Uterus (tissue), 3 donors: ENCODE measurements at regions not wholly inside any gene's neighbourhood (a gene's known extent, or its start where the extent isn't known, plus 50 kb on each side); places are given as distances from the start of the nearest gene placed in this dataset.

Source experiments
- DNase-seq, 2 donors: peaks; one replicate each; pipeline ENCODE4 v3.0.0-alpha.2; 2019 to 2020
- H3K27ac ChIP-seq, 2 donors: fragments of 200-600 bp; sonication (generic); 1 replicate in 1 of 2; 2 replicates in 1 of 2; pipeline ENCODE4 v1.5.1; 2016 to 2018
- H3K27me3 ChIP-seq, 2 donors: fragments of 200-600 bp; sonication (generic); one replicate each; pipeline ENCODE4 v1.5.1; 2018 to 2019; ENCODE audit warnings: control low read depth in 1 of 2
- H3K36me3 ChIP-seq, 2 donors: fragments of 200-600 bp; sonication (generic); one replicate each; pipeline ENCODE4 v1.5.1; 2019; ENCODE audit warnings: control low read depth in 1 of 2
- H3K4me1 ChIP-seq, 2 donors: fragments of 200-600 bp; sonication (generic); one replicate each; pipeline ENCODE4 v1.5.1; 2018 to 2019; ENCODE audit warnings: control low read depth in 1 of 2
- H3K4me3 ChIP-seq, 2 donors: fragments of 200-600 bp; sonication (generic); 1 replicate in 1 of 2; 2 replicates in 1 of 2; pipeline ENCODE4 v1.5.1; 2018 to 2019; ENCODE audit warnings: mild to moderate bottlenecking in 1 of 2
- H3K9me3 ChIP-seq, 2 donors: fragments of 200-600 bp; sonication (generic); one replicate each; pipeline ENCODE4 v1.5.1; 2019; ENCODE audit warnings: control low read depth in 1 of 2
- POLR2A ChIP-seq, 2 donors: fragments of 450-650 bp; IDR thresholded peaks; one replicate each; pipeline ENCODE4 v1.6.1; 2016; ENCODE audit warnings: antibody characterized with exemption in 2 of 2, mild to moderate bottlenecking in 1 of 2, moderate library complexity in 1 of 2
- intact Hi-C: fragments of 100-400 bp; cut with DNase I; formaldehyde crosslinking; loops from one replicate; pipeline ENCODE4 v1.15.1; 2023; ENCODE audit warnings: low total_unique reads
- TF ChIP-seq, protein P1 (sequence below), 4 experiments: fragments of 200-600 bp in 2 of 4; fragments of 450-650 bp in 2 of 4; sonication (generic) in 2 of 4; IDR thresholded peaks; one replicate each; pipeline ENCODE4 v1.5.1; 2016 to 2019; ENCODE audit warnings: antibody characterized with exemption in 4 of 4, mild to moderate bottlenecking in 2 of 4, moderate library complexity in 1 of 4
- donor health status: DM: yes; HTN: yes; CAD: no.

DNA sequence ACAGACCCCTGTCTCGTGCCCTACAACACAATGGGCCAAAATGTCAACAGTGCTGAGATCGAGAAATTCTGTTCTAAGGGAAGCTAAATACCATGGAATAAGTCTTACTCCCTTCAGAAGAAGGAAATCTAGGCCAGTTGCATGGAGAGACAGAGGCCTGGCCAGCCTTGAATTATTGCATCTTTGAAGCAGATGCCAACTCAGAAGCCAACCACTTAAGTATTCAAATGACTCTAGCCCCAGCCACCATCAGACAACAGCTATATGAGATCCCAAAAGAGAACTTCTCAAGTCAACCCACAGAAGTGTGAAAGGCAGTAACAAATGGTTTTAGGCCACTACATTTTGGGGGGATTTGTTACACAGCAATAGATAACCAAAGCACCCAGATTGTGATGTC is 180.1 kb downstream of the ACTL7B start:
- TF ChIP-seq, protein P1, sequence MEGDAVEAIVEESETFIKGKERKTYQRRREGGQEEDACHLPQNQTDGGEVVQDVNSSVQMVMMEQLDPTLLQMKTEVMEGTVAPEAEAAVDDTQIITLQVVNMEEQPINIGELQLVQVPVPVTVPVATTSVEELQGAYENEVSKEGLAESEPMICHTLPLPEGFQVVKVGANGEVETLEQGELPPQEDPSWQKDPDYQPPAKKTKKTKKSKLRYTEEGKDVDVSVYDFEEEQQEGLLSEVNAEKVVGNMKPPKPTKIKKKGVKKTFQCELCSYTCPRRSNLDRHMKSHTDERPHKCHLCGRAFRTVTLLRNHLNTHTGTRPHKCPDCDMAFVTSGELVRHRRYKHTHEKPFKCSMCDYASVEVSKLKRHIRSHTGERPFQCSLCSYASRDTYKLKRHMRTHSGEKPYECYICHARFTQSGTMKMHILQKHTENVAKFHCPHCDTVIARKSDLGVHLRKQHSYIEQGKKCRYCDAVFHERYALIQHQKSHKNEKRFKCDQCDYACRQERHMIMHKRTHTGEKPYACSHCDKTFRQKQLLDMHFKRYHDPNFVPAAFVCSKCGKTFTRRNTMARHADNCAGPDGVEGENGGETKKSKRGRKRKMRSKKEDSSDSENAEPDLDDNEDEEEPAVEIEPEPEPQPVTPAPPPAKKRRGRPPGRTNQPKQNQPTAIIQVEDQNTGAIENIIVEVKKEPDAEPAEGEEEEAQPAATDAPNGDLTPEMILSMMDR (IDR thresholded peaks at IDR 0.05), result no peak
- no peak for TF ChIP-seq POLR2A (IDR thresholded peaks at IDR 0.05)
- intact Hi-C loops, result no loop called here
- no peak for DNase-seq
- Histone ChIP-seq H3K27me3 (no peaks in the 10 kb centered on the region), H3K4me3 (no peak overlapping the region), H3K9me3 (no peaks in the 10 kb centered on the region), H3K4me1 (no peaks in the 10 kb centered on the region), H3K36me3 (no peaks in the 10 kb centered on the region), H3K27ac (no peak overlapping the region)

DNA sequence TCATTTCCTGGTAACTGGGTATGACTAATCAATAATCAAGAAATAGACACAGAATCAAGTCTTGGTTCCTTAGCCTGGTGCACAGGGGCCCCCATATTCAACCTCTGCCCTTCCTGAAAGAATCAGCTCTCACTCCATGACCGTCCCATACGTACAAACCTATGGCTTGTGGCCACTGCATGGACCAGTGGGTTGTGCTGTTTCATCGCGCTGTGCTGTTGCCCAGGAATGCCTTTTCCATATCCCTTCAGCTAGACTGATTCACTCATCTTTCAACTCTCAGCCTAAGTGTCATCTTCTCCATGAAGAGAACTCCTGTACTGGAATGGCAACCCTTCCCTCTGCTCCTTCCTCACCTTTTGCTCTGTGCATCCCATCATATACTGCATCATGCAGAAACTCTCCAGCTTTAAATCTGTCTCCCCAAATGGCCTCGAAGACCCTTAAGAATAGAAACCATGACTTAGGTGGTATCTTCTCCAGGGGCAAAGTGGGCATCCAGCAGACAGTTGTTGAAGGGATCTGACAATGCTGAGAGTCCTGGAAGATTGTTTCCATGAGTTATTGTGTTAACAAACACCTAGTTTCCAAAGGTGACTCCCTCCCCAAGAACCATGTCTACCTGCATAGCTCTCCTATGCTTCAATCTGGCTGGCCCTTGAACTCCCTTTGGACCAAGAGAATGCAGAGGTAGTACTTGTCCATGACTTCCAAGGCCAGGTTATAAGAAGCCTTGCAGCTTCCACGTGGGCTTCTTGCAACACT is 180.8 kb downstream of the ACTL7B start:
- TF ChIP-seq, protein P1 (IDR thresholded peaks at IDR 0.05), result no peak
- TF ChIP-seq POLR2A (IDR thresholded peaks at IDR 0.05), result no peak
- Histone ChIP-seq H3K4me1 (no peaks in the 10 kb centered on the region), H3K9me3 (no peaks in the 10 kb centered on the region), H3K27me3 (no peaks in the 10 kb centered on the region), H3K27ac (no peak overlapping the region), H3K4me3 (no peak overlapping the region), H3K36me3 (no peaks in the 10 kb centered on the region)
- no peak for DNase-seq
- intact Hi-C loops, result no loop called here

DNA sequence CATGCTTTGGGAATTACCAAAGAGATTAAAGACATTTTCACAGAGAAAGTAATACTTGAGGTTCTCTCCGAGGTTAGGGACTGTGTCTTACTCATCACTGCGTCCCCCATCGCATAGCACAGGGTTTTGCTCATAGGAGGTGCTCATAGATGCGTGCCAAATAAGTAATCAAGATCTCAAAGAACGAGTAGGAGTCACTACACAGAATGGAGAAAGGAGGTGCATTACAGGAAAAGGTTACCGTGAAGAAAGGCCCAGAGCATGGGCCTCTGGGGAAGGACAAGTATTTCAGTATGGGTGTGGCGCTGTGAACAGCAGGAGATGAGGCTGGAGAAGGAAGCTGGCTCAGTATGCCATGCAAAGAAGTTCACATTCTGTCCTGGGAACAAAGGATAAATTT is 182.4 kb downstream of the ACTL7B start:
- no peak for DNase-seq
- intact Hi-C loops, result no loop called here
- H3K36me3 ChIP-seq, result no peaks in the 10 kb centered on the region
- H3K27ac ChIP-seq, result no peak overlapping the region
- no peaks in the 10 kb centered on the region for H3K9me3 ChIP-seq
- H3K4me1 ChIP-seq, result no peaks in the 10 kb centered on the region
- H3K4me3 ChIP-seq, result no peak overlapping the region
- TF ChIP-seq, protein P1 (IDR thresholded peaks at IDR 0.05), result no peak
- TF ChIP-seq POLR2A (IDR thresholded peaks at IDR 0.05), result no peak
- H3K27me3 ChIP-seq, result no peaks in the 10 kb centered on the region

DNA sequence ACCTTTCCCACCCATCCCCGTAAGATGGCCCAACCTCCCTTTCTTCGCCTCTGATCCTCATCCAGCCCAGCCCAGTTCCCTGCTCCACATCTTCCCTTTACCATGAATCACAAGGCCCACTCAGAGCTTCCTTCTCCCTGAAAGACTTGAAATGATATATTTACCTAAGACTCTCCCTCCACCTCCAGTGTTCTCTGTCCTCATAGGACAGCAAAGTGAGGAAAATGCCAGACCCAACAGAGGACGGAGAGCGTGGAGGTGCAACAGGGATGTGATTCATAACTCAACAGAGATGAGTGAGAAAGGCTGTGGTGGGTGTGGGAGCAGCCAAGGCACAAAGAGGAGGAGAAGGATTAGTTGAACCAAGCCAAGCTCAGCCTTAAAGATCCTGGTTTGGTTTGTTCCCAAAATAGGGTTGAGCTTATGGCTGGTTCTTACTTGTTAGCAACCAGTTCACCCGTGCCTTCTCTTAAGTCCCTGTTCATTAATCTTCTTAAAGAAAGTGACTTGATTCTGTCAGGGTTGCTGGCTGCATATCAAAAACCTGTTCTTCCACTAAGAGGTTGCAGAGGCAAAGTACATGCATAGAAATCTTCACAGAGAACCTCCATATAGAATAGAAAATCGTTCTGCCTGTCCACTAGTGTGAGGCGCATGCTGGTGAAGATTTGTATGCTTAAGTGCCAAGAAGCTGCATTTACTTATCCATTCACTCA is 183.2 kb downstream of the ACTL7B start:
- DNase-seq, result no peak
- intact Hi-C loops, result no loop called here
- Histone ChIP-seq H3K27me3 (no peaks in the 10 kb centered on the region), H3K27ac (no peak overlapping the region), H3K4me1 (no peaks in the 10 kb centered on the region), H3K9me3 (no peaks in the 10 kb centered on the region), H3K4me3 (no peak overlapping the region), H3K36me3 (no peaks in the 10 kb centered on the region)
- no peak for TF ChIP-seq POLR2A (IDR thresholded peaks at IDR 0.05)
- TF ChIP-seq, protein P1 (IDR thresholded peaks at IDR 0.05), result no peak

DNA sequence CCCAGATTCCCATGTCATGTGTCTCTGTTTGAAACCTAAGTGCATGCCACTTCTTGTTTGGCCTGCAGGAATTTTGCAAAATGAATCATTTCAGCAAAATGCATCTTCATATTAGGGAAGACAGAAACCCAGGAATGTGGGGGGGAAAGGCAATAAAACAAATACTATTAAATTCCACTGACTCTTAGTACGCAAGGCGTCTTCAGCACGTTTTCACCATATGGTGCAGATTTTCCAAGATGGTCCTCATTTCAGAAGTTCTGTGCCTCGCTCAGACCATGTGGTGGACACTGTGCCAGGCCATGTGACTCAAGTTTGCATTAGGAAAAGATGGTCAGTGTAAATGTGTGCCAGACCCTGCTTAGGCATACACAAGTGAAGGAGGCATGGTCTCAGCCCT is 184.0 kb downstream of the ACTL7B start:
- no peaks in the 10 kb centered on the region for H3K9me3 ChIP-seq
- TF ChIP-seq POLR2A (IDR thresholded peaks at IDR 0.05), result no peak
- TF ChIP-seq, protein P1 (IDR thresholded peaks at IDR 0.05), result no peak
- intact Hi-C loops, result no loop called here
- H3K36me3 ChIP-seq, result no peaks in the 10 kb centered on the region
- H3K4me1 ChIP-seq, result no peaks in the 10 kb centered on the region
- H3K4me3 ChIP-seq, result no peak overlapping the region
- no peak overlapping the region for H3K27ac ChIP-seq
- DNase-seq, result no peak
- no peaks in the 10 kb centered on the region for H3K27me3 ChIP-seq
